ENCODE measurements at regions not wholly inside any gene's neighbourhood (a gene's known extent, or its start where the extent isn't known, plus 50 kb on each side); places are given as distances from the start of the nearest gene placed in this dataset.

- H3K4me1 ChIP-seq (ENCODE audit: control insufficient read depth in 1 of 2, extremely low read depth in 1 of 2, insufficient read depth in 2 of 2, low read length in 2 of 2) = no peaks in the 10 kb centered on the region
- POLR2A ChIA-PET = no interaction called here
- ATAC-seq (replicated peaks in 1 of 4) = no peak
Measured at GRCh38 chr2:217286833-217287232, 427.0 kb upstream of the TNP1 start.

GRCh38 chr2:217285926-217286325 is 426.1 kb upstream of the TNP1 start:
- H3K9me3 ChIP-seq = no peaks in the 10 kb centered on the region
- H3K27me3 Mint-ChIP-seq = peaks cover 0 to 2% of the 10 kb centered on the region in 2 donors
- no peaks in the 10 kb centered on the region for H3K36me3 Mint-ChIP-seq
- CTCF ChIA-PET = no interaction called here
- peaks cover 0 to 3% of the 10 kb centered on the region in 2 experiments for H3K27me3 ChIP-seq (replicated peaks in 1 of 2; ENCODE audit: control insufficient read depth in 2 of 2, extremely low read depth in 1 of 2, insufficient read depth in 2 of 2, low read length in 1 of 2)
- no peak overlapping the region for H3K4me3 Mint-ChIP-seq
- WGBS (ENCODE audit: insufficient coverage) = no CpG with 5 or more reads among the region's 4 CpGs
- H3K27ac Mint-ChIP-seq = no peak overlapping the region
- DNase-seq = no peak
- no peaks in the 10 kb centered on the region for H3K4me1 Mint-ChIP-seq
- H3K9me3 Mint-ChIP-seq = no peaks in the 10 kb centered on the region
- H3K36me3 ChIP-seq (ENCODE audit: control insufficient read depth in 2 of 2, extremely low read depth in 1 of 2, insufficient read depth in 1 of 2, low read length in 1 of 2) = no peaks in the 10 kb centered on the region
- ATAC-seq (replicated peaks in 1 of 4) = no peak
- no peaks in the 10 kb centered on the region for H3K4me1 ChIP-seq (ENCODE audit: control insufficient read depth in 1 of 2, extremely low read depth in 1 of 2, insufficient read depth in 2 of 2, low read length in 2 of 2)
- POLR2A ChIA-PET = no interaction called here
- H3K4me3 ChIP-seq (ENCODE audit: control insufficient read depth in 1 of 2, extremely low read depth in 1 of 2, low read length in 1 of 2) = no peak overlapping the region
- H3K27ac ChIP-seq (ENCODE audit: low read length) = no peak overlapping the region

More at GRCh38 chr2:217286833-217287232, 427.0 kb upstream of the TNP1 start:
- no CpG with 5 or more reads among the region's 2 CpGs for WGBS (ENCODE audit: insufficient coverage)
- Histone ChIP-seq H3K36me3 (ENCODE audit: control insufficient read depth in 2 of 2, extremely low read depth in 1 of 2, insufficient read depth in 1 of 2, low read length in 1 of 2) (no peaks in the 10 kb centered on the region), H3K4me3 (ENCODE audit: control insufficient read depth in 1 of 2, extremely low read depth in 1 of 2, low read length in 1 of 2) (no peak overlapping the region), H3K27me3 (replicated peaks in 1 of 2; ENCODE audit: control insufficient read depth in 2 of 2, extremely low read depth in 1 of 2, insufficient read depth in 2 of 2, low read length in 1 of 2) (no peaks in the 10 kb centered on the region), H3K27ac (ENCODE audit: low read length) (no peak overlapping the region), H3K9me3 (no peaks in the 10 kb centered on the region)
- Mint-ChIP-seq H3K4me3 (no peak overlapping the region), H3K27ac (no peak overlapping the region), H3K36me3 (no peaks in the 10 kb centered on the region), H3K4me1 (no peaks in the 10 kb centered on the region), H3K9me3 (no peaks in the 10 kb centered on the region), H3K27me3 (peaks cover 0 to 2% of the 10 kb centered on the region in 2 donors)
- CTCF ChIA-PET = no interaction called here
- DNase-seq = no peak

GRCh38 chr2:217283460-217283859 is 423.6 kb upstream of the TNP1 start:
- Mint-ChIP-seq H3K36me3 (no peaks in the 10 kb centered on the region), H3K4me1 (no peaks in the 10 kb centered on the region), H3K4me3 (no peak overlapping the region), H3K9me3 (no peaks in the 10 kb centered on the region), H3K27me3 (no peaks in the 10 kb centered on the region), H3K27ac (no peak overlapping the region)
- ChIA-PET CTCF (no interaction called here), POLR2A (no interaction called here)
- H3K27ac ChIP-seq (ENCODE audit: low read length) = no peak overlapping the region
- no peaks in the 10 kb centered on the region for H3K9me3 ChIP-seq
- 40% methylated on average over 1 of the region's 6 CpGs for WGBS (ENCODE audit: insufficient coverage)
- no peaks in the 10 kb centered on the region for H3K4me1 ChIP-seq (ENCODE audit: control insufficient read depth in 1 of 2, extremely low read depth in 1 of 2, insufficient read depth in 2 of 2, low read length in 2 of 2)
- no peak overlapping the region for H3K4me3 ChIP-seq (ENCODE audit: control insufficient read depth in 1 of 2, extremely low read depth in 1 of 2, low read length in 1 of 2)
- H3K27me3 ChIP-seq (replicated peaks in 1 of 2; ENCODE audit: control insufficient read depth in 2 of 2, extremely low read depth in 1 of 2, insufficient read depth in 2 of 2, low read length in 1 of 2) = peaks cover 0 to 3% of the 10 kb centered on the region in 2 experiments
- DNase-seq (no peak), ATAC-seq (replicated peaks in 1 of 4) (no peak)
- no peaks in the 10 kb centered on the region for H3K36me3 ChIP-seq (ENCODE audit: control insufficient read depth in 2 of 2, extremely low read depth in 1 of 2, insufficient read depth in 1 of 2, low read length in 1 of 2)

GRCh38 chr2:217282531-217282930 is 422.7 kb upstream of the TNP1 start:
- Histone ChIP-seq H3K4me3 (ENCODE audit: control insufficient read depth in 1 of 2, extremely low read depth in 1 of 2, low read length in 1 of 2) (no peak overlapping the region), H3K9me3 (no peaks in the 10 kb centered on the region), H3K36me3 (ENCODE audit: control insufficient read depth in 2 of 2, extremely low read depth in 1 of 2, insufficient read depth in 1 of 2, low read length in 1 of 2) (no peaks in the 10 kb centered on the region), H3K27me3 (replicated peaks in 1 of 2; ENCODE audit: control insufficient read depth in 2 of 2, extremely low read depth in 1 of 2, insufficient read depth in 2 of 2, low read length in 1 of 2) (peaks cover 0 to 3% of the 10 kb centered on the region in 2 experiments), H3K27ac (ENCODE audit: low read length) (no peak overlapping the region), H3K4me1 (ENCODE audit: control insufficient read depth in 1 of 2, extremely low read depth in 1 of 2, insufficient read depth in 2 of 2, low read length in 2 of 2) (no peaks in the 10 kb centered on the region)
- no peaks in the 10 kb centered on the region for H3K4me1 Mint-ChIP-seq
- ChIA-PET POLR2A (no interaction called here), CTCF (no interaction called here)
- no peaks in the 10 kb centered on the region for H3K9me3 Mint-ChIP-seq
- H3K27ac Mint-ChIP-seq = no peak overlapping the region
- no peak overlapping the region for H3K4me3 Mint-ChIP-seq
- H3K36me3 Mint-ChIP-seq = no peaks in the 10 kb centered on the region
- DNase-seq = no peak
- WGBS (ENCODE audit: insufficient coverage) = 88% methylated on average over 2 of the region's 2 CpGs
- no peak for ATAC-seq (replicated peaks in 1 of 4)
- no peaks in the 10 kb centered on the region for H3K27me3 Mint-ChIP-seq

- no peaks in the 10 kb centered on the region for H3K4me1 Mint-ChIP-seq
- Histone ChIP-seq H3K9me3 (no peaks in the 10 kb centered on the region), H3K36me3 (ENCODE audit: control insufficient read depth in 2 of 2, extremely low read depth in 1 of 2, insufficient read depth in 1 of 2, low read length in 1 of 2) (no peaks in the 10 kb centered on the region), H3K27ac (ENCODE audit: low read length) (no peak overlapping the region), H3K4me3 (ENCODE audit: control insufficient read depth in 1 of 2, extremely low read depth in 1 of 2, low read length in 1 of 2) (no peak overlapping the region), H3K27me3 (replicated peaks in 1 of 2; ENCODE audit: control insufficient read depth in 2 of 2, extremely low read depth in 1 of 2, insufficient read depth in 2 of 2, low read length in 1 of 2) (peaks cover 0 to 3% of the 10 kb centered on the region in 2 experiments), H3K4me1 (ENCODE audit: control insufficient read depth in 1 of 2, extremely low read depth in 1 of 2, insufficient read depth in 2 of 2, low read length in 2 of 2) (no peaks in the 10 kb centered on the region)
- no peak for DNase-seq
- no peak for ATAC-seq (replicated peaks in 1 of 4)
- no peak overlapping the region for H3K27ac Mint-ChIP-seq
- no peaks in the 10 kb centered on the region for H3K9me3 Mint-ChIP-seq
- H3K36me3 Mint-ChIP-seq = no peaks in the 10 kb centered on the region
- H3K27me3 Mint-ChIP-seq = no peaks in the 10 kb centered on the region
- ChIA-PET POLR2A (no interaction called here), CTCF (no interaction called here)
- no peak overlapping the region for H3K4me3 Mint-ChIP-seq
Measured at GRCh38 chr2:217279556-217279955, 419.7 kb upstream of the TNP1 start.

- Histone ChIP-seq H3K4me3 (ENCODE audit: control insufficient read depth in 1 of 2, extremely low read depth in 1 of 2, low read length in 1 of 2) (no peak overlapping the region), H3K9me3 (no peaks in the 10 kb centered on the region), H3K27ac (ENCODE audit: low read length) (no peak overlapping the region), H3K36me3 (ENCODE audit: control insufficient read depth in 2 of 2, extremely low read depth in 1 of 2, insufficient read depth in 1 of 2, low read length in 1 of 2) (no peaks in the 10 kb centered on the region), H3K27me3 (replicated peaks in 1 of 2; ENCODE audit: control insufficient read depth in 2 of 2, extremely low read depth in 1 of 2, insufficient read depth in 2 of 2, low read length in 1 of 2) (peaks cover 0 to 3% of the 10 kb centered on the region in 2 experiments), H3K4me1 (ENCODE audit: control insufficient read depth in 1 of 2, extremely low read depth in 1 of 2, insufficient read depth in 2 of 2, low read length in 2 of 2) (no peaks in the 10 kb centered on the region)
- Mint-ChIP-seq H3K4me1 (no peaks in the 10 kb centered on the region), H3K27ac (no peak overlapping the region), H3K9me3 (no peaks in the 10 kb centered on the region), H3K27me3 (no peaks in the 10 kb centered on the region), H3K4me3 (no peak overlapping the region), H3K36me3 (no peaks in the 10 kb centered on the region)
- WGBS (ENCODE audit: insufficient coverage) = 75% methylated on average over 2 of the region's 3 CpGs
- DNase-seq (no peak), ATAC-seq (replicated peaks in 1 of 4) (no peak)
- CTCF ChIA-PET = no interaction called here
- POLR2A ChIA-PET = no interaction called here
Measured at GRCh38 chr2:217279140-217279539, 419.3 kb upstream of the TNP1 start.

GRCh38 chr2:217277646-217278398 is 418.0 kb upstream of the TNP1 start:
- Histone ChIP-seq H3K27ac (ENCODE audit: low read length) (no peak overlapping the region), H3K4me1 (ENCODE audit: control insufficient read depth in 1 of 2, extremely low read depth in 1 of 2, insufficient read depth in 2 of 2, low read length in 2 of 2) (no peaks in the 10 kb centered on the region), H3K4me3 (ENCODE audit: control insufficient read depth in 1 of 2, extremely low read depth in 1 of 2, low read length in 1 of 2) (no peak overlapping the region), H3K36me3 (ENCODE audit: control insufficient read depth in 2 of 2, extremely low read depth in 1 of 2, insufficient read depth in 1 of 2, low read length in 1 of 2) (no peaks in the 10 kb centered on the region), H3K27me3 (replicated peaks in 1 of 2; ENCODE audit: control insufficient read depth in 2 of 2, extremely low read depth in 1 of 2, insufficient read depth in 2 of 2, low read length in 1 of 2) (peaks cover 0 to 3% of the 10 kb centered on the region in 2 experiments), H3K9me3 (no peaks in the 10 kb centered on the region)
- Mint-ChIP-seq H3K4me1 (no peaks in the 10 kb centered on the region), H3K9me3 (no peaks in the 10 kb centered on the region), H3K27me3 (no peaks in the 10 kb centered on the region), H3K27ac (no peak overlapping the region), H3K36me3 (no peaks in the 10 kb centered on the region), H3K4me3 (no peak overlapping the region)
- ChIA-PET CTCF (no interaction called here), POLR2A (no interaction called here)
- 56% methylated on average over 4 of the region's 8 CpGs for WGBS (ENCODE audit: insufficient coverage)
- no peak for ATAC-seq (replicated peaks in 1 of 4)
- DNase-seq = no peak
